Neural progenitor cell (in vitro differentiated cells): ENCODE measurements at regions not wholly inside any gene's neighbourhood (a gene's known extent, or its start where the extent isn't known, plus 50 kb on each side); places are given as distances from the start of the nearest gene placed in this dataset.
"Not testable (repeated sequence)": the region's sequence is repeated elsewhere in the genome, so short reads cannot be mapped to it uniquely, and the experiment has no call there.

ENCODE experiments used
- EZH2phosphoT487 ChIP-seq: fragments of 200-600 bp; sonication (generic); IDR thresholded peaks from 2 replicates; pipeline ENCODE4 v1.6.1; 2017; ENCODE audit warnings: antibody characterized with exemption
- TF ChIP-seq, protein P1 (sequence below): fragments of 200-600 bp; sonication (generic); IDR thresholded peaks from 2 replicates; pipeline ENCODE4 v1.5.1; 2017; ENCODE audit warnings: antibody characterized with exemption, mild to moderate bottlenecking

DNA sequence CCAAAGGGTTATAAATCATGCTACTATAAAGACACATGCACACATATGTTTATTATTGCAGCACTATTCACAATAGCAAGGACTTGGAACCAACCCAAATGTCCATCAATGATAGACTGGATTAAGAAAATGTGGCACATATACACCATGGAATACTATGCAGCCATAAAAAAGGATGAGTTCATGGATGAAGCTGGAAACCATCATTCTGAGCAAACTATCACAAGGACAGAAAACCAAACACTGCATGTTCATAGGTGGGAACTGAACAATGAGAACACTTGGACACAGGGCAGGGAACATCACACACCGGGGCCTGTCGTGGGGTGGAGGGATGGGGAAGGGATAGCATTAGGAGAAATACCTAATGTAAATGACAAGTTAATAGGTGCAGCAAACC lies 322.1 kb downstream of the RPLP1 start:
- TF ChIP-seq, protein P1, sequence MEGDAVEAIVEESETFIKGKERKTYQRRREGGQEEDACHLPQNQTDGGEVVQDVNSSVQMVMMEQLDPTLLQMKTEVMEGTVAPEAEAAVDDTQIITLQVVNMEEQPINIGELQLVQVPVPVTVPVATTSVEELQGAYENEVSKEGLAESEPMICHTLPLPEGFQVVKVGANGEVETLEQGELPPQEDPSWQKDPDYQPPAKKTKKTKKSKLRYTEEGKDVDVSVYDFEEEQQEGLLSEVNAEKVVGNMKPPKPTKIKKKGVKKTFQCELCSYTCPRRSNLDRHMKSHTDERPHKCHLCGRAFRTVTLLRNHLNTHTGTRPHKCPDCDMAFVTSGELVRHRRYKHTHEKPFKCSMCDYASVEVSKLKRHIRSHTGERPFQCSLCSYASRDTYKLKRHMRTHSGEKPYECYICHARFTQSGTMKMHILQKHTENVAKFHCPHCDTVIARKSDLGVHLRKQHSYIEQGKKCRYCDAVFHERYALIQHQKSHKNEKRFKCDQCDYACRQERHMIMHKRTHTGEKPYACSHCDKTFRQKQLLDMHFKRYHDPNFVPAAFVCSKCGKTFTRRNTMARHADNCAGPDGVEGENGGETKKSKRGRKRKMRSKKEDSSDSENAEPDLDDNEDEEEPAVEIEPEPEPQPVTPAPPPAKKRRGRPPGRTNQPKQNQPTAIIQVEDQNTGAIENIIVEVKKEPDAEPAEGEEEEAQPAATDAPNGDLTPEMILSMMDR: not testable (repeated sequence)
- not testable (repeated sequence) for TF ChIP-seq EZH2phosphoT487
